ENCODE measurements at regions not wholly inside any gene's neighbourhood (a gene's known extent, or its start where the extent isn't known, plus 50 kb on each side); places are given as distances from the start of the nearest gene placed in this dataset.

GRCh38 chr15:58247855-58248842 lies 110.0 kb downstream of the AQP9 start:
- peaks cover 0 to 46% of the 10 kb centered on the region in 2 donors for H3K4me1 ChIP-seq
- no peak for TF ChIP-seq CTCF (IDR thresholded peaks at IDR 0.05)
- H3K36me3 ChIP-seq, result no peaks in the 10 kb centered on the region
- no peaks in the 10 kb centered on the region for H3K27me3 ChIP-seq
- no peaks in the 10 kb centered on the region for H3K9me3 ChIP-seq
- peak; percentile 83 for DNase-seq (ENCODE audit: low spot score)
- no peak overlapping the region for H3K4me3 ChIP-seq
- H3K27ac ChIP-seq, result peak overlapping the region; percentile 75 to 96

GRCh38 chr15:58249646-58250312 lies 111.6 kb downstream of the AQP9 start:
- H3K9me3 ChIP-seq, result no peaks in the 10 kb centered on the region
- H3K4me1 ChIP-seq, result peaks cover 0 to 43% of the 10 kb centered on the region in 2 donors
- peak overlapping the region; percentile 75 to 96 for H3K27ac ChIP-seq

GRCh38 chr15:58252586-58253323 lies 114.6 kb downstream of the AQP9 start:
- TF ChIP-seq CTCF (IDR thresholded peaks at IDR 0.05), result no peak
- no peaks in the 10 kb centered on the region for H3K27me3 ChIP-seq

More at GRCh38 chr15:58249646-58250312, 111.6 kb downstream of the AQP9 start:
- TF ChIP-seq CTCF (IDR thresholded peaks at IDR 0.05), result no peak
- H3K27me3 ChIP-seq, result no peaks in the 10 kb centered on the region
- no peak overlapping the region for H3K4me3 ChIP-seq
- H3K36me3 ChIP-seq, result no peaks in the 10 kb centered on the region
- DNase-seq (ENCODE audit: low spot score), result no peak

GRCh38 chr15:58257776-58258325 lies 119.7 kb downstream of the AQP9 start:
- Histone ChIP-seq H3K27me3 (no peaks in the 10 kb centered on the region), H3K36me3 (no peaks in the 10 kb centered on the region), H3K27ac (peak overlapping the region; percentile 14 to 19), H3K9me3 (peaks cover 0 to 8% of the 10 kb centered on the region in 2 donors), H3K4me3 (no peak overlapping the region), H3K4me1 (peaks cover 0 to 21% of the 10 kb centered on the region in 2 donors)
- DNase-seq (ENCODE audit: low spot score), result no peak
- no peak for TF ChIP-seq CTCF (IDR thresholded peaks at IDR 0.05)

More at GRCh38 chr15:58252586-58253323, 114.6 kb downstream of the AQP9 start:
- no peak overlapping the region for H3K4me3 ChIP-seq
- H3K36me3 ChIP-seq, result no peaks in the 10 kb centered on the region
- no peak for DNase-seq (ENCODE audit: low spot score)
- H3K27ac ChIP-seq, result peak overlapping the region in 1 of 2 donors; percentile 23
- peaks cover 0 to 24% of the 10 kb centered on the region in 2 donors for H3K4me1 ChIP-seq
- peaks cover 0 to 8% of the 10 kb centered on the region in 2 donors for H3K9me3 ChIP-seq
